Motor neuron (in vitro differentiated cells): ENCODE measurements at regions not wholly inside any gene's neighbourhood (a gene's known extent, or its start where the extent isn't known, plus 50 kb on each side); places are given as distances from the start of the nearest gene placed in this dataset.

ENCODE experiments used
- ATAC-seq, 8 experiments: fragments of 200-7000 bp; cut with Tn5 transposase; replicated peaks in 6 of 8; 2 replicates each; pipeline ENCODE4 v1.8.0; 2021; ENCODE audit warnings: mild to moderate bottlenecking in 8 of 8, moderate library complexity in 8 of 8
- H3K27ac ChIP-seq, 2 donors: fragments of 250-450 bp; sonication (Bioruptor Pico); 2 replicates each; pipeline ENCODE4 v1.9.0; 2021; ENCODE audit warnings: antibody characterized with exemption in 2 of 2, mild to moderate bottlenecking in 2 of 2, moderate library complexity in 1 of 2
- H3K4me1 ChIP-seq, 2 donors: fragments of 250-450 bp; sonication (Bioruptor Pico); replicated peaks in 1 of 2; 2 replicates each; pipeline ENCODE4 v1.6.1; 2021; ENCODE audit warnings: antibody characterized with exemption in 2 of 2, mild to moderate bottlenecking in 2 of 2, moderate library complexity in 1 of 2
- H3K4me3 ChIP-seq, 5 donors: fragments of 250-450 bp; sonication (Bioruptor Pico); 2 replicates each; pipeline ENCODE4 v1.9.0; 2021; ENCODE audit warnings: antibody characterized with exemption in 5 of 5, mild to moderate bottlenecking in 5 of 5, moderate library complexity in 4 of 5
- WGBS, 10 experiments: fragments of 450-650 bp; shearing (Covaris generic); methylation state at CpG; one replicate each; pipeline ENCODE4 v1.0.0; 2022; 5-methylcytosine and 5-hydroxymethylcytosine counted together
- in situ Hi-C, 9 experiments: fragments of 400-800 bp; cut with MboI; loops; one replicate each; pipeline ENCODE4 v1.15.0; 2021; ENCODE audit warnings: low sequenced_read_pairs in 9 of 9, low pct_unique_long_range_greater_than_20kb in 2 of 9; ENCODE audit not compliant: unreplicated experiment in 9 of 9

GRCh38 chr5:155941340-155941739 is 385.6 kb upstream of the SGCD start:
- no peak for ATAC-seq
- Histone ChIP-seq H3K4me1 (peaks cover 0 to 4% of the 10 kb centered on the region in 2 donors), H3K4me3 (no peak overlapping the region), H3K27ac (no peak overlapping the region)
- in situ Hi-C loops: loop anchor here in 6 of 9 experiments (10.0 to 25.0 kb wide), 3 partner anchors 871 to 1196 kb away; partner anchors contain the start of gene MED7 (in 1 of the 6)

- 0 to 40% (median 30%) methylated on average over 1 to 2 of the region's 2 CpGs; no CpG with 5 or more reads in 3 of the 10 experiments for WGBS, 10 experiments
- Histone ChIP-seq H3K27ac (no peak overlapping the region), H3K4me3 (no peak overlapping the region), H3K4me1 (peaks cover 0 to 4% of the 10 kb centered on the region in 2 donors)
- in situ Hi-C loops: loop anchor here in 6 of 9 experiments (10.0 to 25.0 kb wide), 3 partner anchors 869 to 1194 kb away; partner anchors contain the start of gene MED7 (in 1 of the 6)
- peak; percentile 73 to 94 (median 87) for ATAC-seq
Observed at GRCh38 chr5:155943516-155944407, 383.2 kb upstream of the SGCD start.

GRCh38 chr5:155947394-155948062 is 379.4 kb upstream of the SGCD start:
- Histone ChIP-seq H3K27ac (no peak overlapping the region), H3K4me1 (peaks cover 3 to 9% of the 10 kb centered on the region in 2 donors), H3K4me3 (no peak overlapping the region)
- in situ Hi-C loops: loop anchor here in 6 of 9 experiments (10.0 to 25.0 kb wide), 3 partner anchors 865 to 1190 kb away; partner anchors contain the start of gene MED7 (in 1 of the 6)
- WGBS, 10 experiments: 20 to 93% (median 66%) methylated on average over 1 to 4 of the region's 4 CpGs; no CpG with 5 or more reads in 1 of the 10 experiments
- ATAC-seq: no peak

GRCh38 chr5:155948576-155948975 is 378.4 kb upstream of the SGCD start:
- 31 to 100% (median 81%) methylated on average over 2 to 3 of the region's 3 CpGs; no CpG with 5 or more reads in 2 of the 10 experiments for WGBS, 10 experiments
- no peak for ATAC-seq
- H3K27ac ChIP-seq: no peak overlapping the region
- in situ Hi-C loops: loop anchor here in 6 of 9 experiments (10.0 to 25.0 kb wide), 3 partner anchors 864 to 1189 kb away; partner anchors contain the start of gene MED7 (in 1 of the 6)
- H3K4me1 ChIP-seq: peaks cover 8 to 12% of the 10 kb centered on the region in 2 donors
- no peak overlapping the region for H3K4me3 ChIP-seq

GRCh38 chr5:155952486-155953089 is 374.4 kb upstream of the SGCD start:
- no peak overlapping the region for H3K4me3 ChIP-seq
- no peak overlapping the region for H3K27ac ChIP-seq
- in situ Hi-C loops: loop anchor here in 1 of 9 experiments (25.0 kb wide), 1 partner anchor 860 kb away; no protein-coding TSS in a partner anchor
- peak in 7 of 8 experiments; percentile 49 to 89 (median 82) for ATAC-seq
- peaks cover 8 to 14% of the 10 kb centered on the region in 2 donors for H3K4me1 ChIP-seq
- 40 to 100% (median 66%) methylated on average over 1 to 6 of the region's 7 CpGs for WGBS, 10 experiments

- Histone ChIP-seq H3K27ac (no peak overlapping the region), H3K4me3 (no peak overlapping the region), H3K4me1 (peaks cover 8 to 14% of the 10 kb centered on the region in 2 donors)
- in situ Hi-C loops: loop anchor here in 1 of 9 experiments (25.0 kb wide), 1 partner anchor 859 kb away; no protein-coding TSS in a partner anchor
- ATAC-seq: no peak
- 57 to 100% (median 80%) methylated on average over 1 of the region's 1 CpG; no CpG with 5 or more reads in 5 of the 10 experiments for WGBS, 10 experiments
Observed at GRCh38 chr5:155953335-155953734, 373.6 kb upstream of the SGCD start.

GRCh38 chr5:155954701-155955445 is 372.1 kb upstream of the SGCD start:
- in situ Hi-C loops: loop anchor here in 1 of 9 experiments (25.0 kb wide), 1 partner anchor 857 kb away; no protein-coding TSS in a partner anchor
- peak in 2 of 8 experiments; percentile 46 to 59 for ATAC-seq
- Histone ChIP-seq H3K4me1 (peaks cover 8 to 14% of the 10 kb centered on the region in 2 donors), H3K27ac (no peak overlapping the region), H3K4me3 (no peak overlapping the region)
- WGBS, 10 experiments: 35 to 100% (median 93%) methylated on average over 1 to 6 of the region's 6 CpGs; no CpG with 5 or more reads in 2 of the 10 experiments

GRCh38 chr5:155957884-155958283 is 369.1 kb upstream of the SGCD start:
- in situ Hi-C loops: loop anchor here in 1 of 9 experiments (25.0 kb wide), 1 partner anchor 854 kb away; no protein-coding TSS in a partner anchor
- WGBS, 10 experiments: 50 to 100% (median 83%) methylated on average over 1 to 3 of the region's 3 CpGs; no CpG with 5 or more reads in 1 of the 10 experiments
- peak in 1 of 8 experiments; percentile 91 for ATAC-seq
- Histone ChIP-seq H3K27ac (no peak overlapping the region), H3K4me1 (peaks cover 2 to 5% of the 10 kb centered on the region in 2 donors), H3K4me3 (no peak overlapping the region)

- ATAC-seq: no peak
Observed at GRCh38 chr5:155959082-155959481, 367.9 kb upstream of the SGCD start.

GRCh38 chr5:155960177-155960576 is 366.8 kb upstream of the SGCD start:
- in situ Hi-C loops: loop anchor here in 1 of 9 experiments (25.0 kb wide), 1 partner anchor 852 kb away; no protein-coding TSS in a partner anchor
- H3K27ac ChIP-seq: no peak overlapping the region
- no peak overlapping the region for H3K4me3 ChIP-seq
- ATAC-seq: no peak
- H3K4me1 ChIP-seq: no peaks in the 10 kb centered on the region
- WGBS, 10 experiments: 57 to 100% (median 100%) methylated on average over 1 to 3 of the region's 3 CpGs; no CpG with 5 or more reads in 2 of the 10 experiments

More at GRCh38 chr5:155959082-155959481, 367.9 kb upstream of the SGCD start:
- Histone ChIP-seq H3K4me3 (no peak overlapping the region), H3K27ac (no peak overlapping the region), H3K4me1 (peaks cover 0 to 4% of the 10 kb centered on the region in 2 donors)
- in situ Hi-C loops: loop anchor here in 1 of 9 experiments (25.0 kb wide), 1 partner anchor 853 kb away; no protein-coding TSS in a partner anchor
- 92 to 100% (median 100%) methylated on average over 2 of the region's 2 CpGs; no CpG with 5 or more reads in 3 of the 10 experiments for WGBS, 10 experiments

- Histone ChIP-seq H3K4me1 (no peaks in the 10 kb centered on the region), H3K4me3 (no peak overlapping the region), H3K27ac (no peak overlapping the region)
- WGBS, 10 experiments: 38 to 100% (median 69%) methylated on average over 1 to 5 of the region's 5 CpGs; no CpG with 5 or more reads in 1 of the 10 experiments
- ATAC-seq: peak in 1 of 8 experiments; percentile 63
- in situ Hi-C loops: loop anchor here in 1 of 9 experiments (25.0 kb wide), 1 partner anchor 843 kb away; no protein-coding TSS in a partner anchor
Observed at GRCh38 chr5:155969537-155969936, 357.4 kb upstream of the SGCD start.
